GM12878 (cell line): ENCODE measurements at regions not wholly inside any gene's neighbourhood (a gene's known extent, or its start where the extent isn't known, plus 50 kb on each side); places are given as distances from the start of the nearest gene placed in this dataset.

Source experiments
- ATF3 ChIP-seq: IDR thresholded peaks from 2 replicates; pipeline ENCODE4 v1.6.1; 2011; ENCODE audit warnings: low read depth, mild to moderate bottlenecking, low read length, moderate library complexity, borderline replicate concordance; ENCODE audit errors: extremely low read depth
- CREB1 ChIP-seq: IDR thresholded peaks from 2 replicates; pipeline ENCODE4 v1.6.1; 2012; ENCODE audit warnings: low read depth, mild to moderate bottlenecking, inconsistent platforms
- CTCF ChIP-seq, 3 experiments: IDR thresholded peaks in 2 of 3; conservative IDR thresholded peaks in 1 of 3; 2 replicates each; pipeline ENCODE4 v1.5.1; 2011; ENCODE audit warnings: low read depth in 3 of 3, low read length in 3 of 3, mild to moderate bottlenecking in 3 of 3, control low read depth in 2 of 3, moderate library complexity in 2 of 3, inconsistent platforms in 1 of 3, mixed read lengths in 1 of 3; ENCODE audit not compliant: control insufficient read depth in 2 of 3, insufficient read depth in 1 of 3; ENCODE audit errors: extremely low read depth in 1 of 3
- HSF1 ChIP-seq: fragments of 150-350 bp; IDR thresholded peaks from 2 replicates; pipeline ENCODE4 v1.6.1; 2014; ENCODE audit warnings: mild to moderate bottlenecking, low read depth, low read length
- MYC ChIP-seq: IDR thresholded peaks from 2 replicates; pipeline ENCODE4 v1.6.1; 2011; ENCODE audit warnings: mild to moderate bottlenecking, low read length, moderate library complexity, inconsistent platforms; ENCODE audit not compliant: insufficient read depth, insufficient replicate concordance, insufficient read length, severe bottlenecking
- NFYB ChIP-seq: IDR thresholded peaks from 2 replicates; pipeline ENCODE4 v1.6.1; 2011; ENCODE audit warnings: low read depth, mild to moderate bottlenecking, low read length, improper control_type of control experiment, moderate library complexity; ENCODE audit not compliant: insufficient read depth
- NKRF ChIP-seq: fragments of 450-650 bp; conservative IDR thresholded peaks from 2 replicates; pipeline ENCODE4 v1.6.1; 2017; ENCODE audit warnings: mild to moderate bottlenecking, moderate library complexity
- NR2C2 ChIP-seq: IDR thresholded peaks from 2 replicates; pipeline ENCODE4 v1.6.1; 2011; ENCODE audit warnings: borderline replicate concordance, low read depth; ENCODE audit not compliant: control insufficient read depth, insufficient read length
- PBX3 ChIP-seq: IDR thresholded peaks from 2 replicates; pipeline ENCODE4 v1.6.1; 2011; ENCODE audit warnings: mild to moderate bottlenecking, low read depth, low read length, moderate library complexity; ENCODE audit not compliant: insufficient replicate concordance
- POLR2AphosphoS2 ChIP-seq: IDR thresholded peaks from 2 replicates; pipeline ENCODE4 v1.6.1; 2011; ENCODE audit warnings: low read depth, mild to moderate bottlenecking, low read length, improper control_type of control experiment, moderate library complexity
- STAT3 ChIP-seq: IDR thresholded peaks from 2 replicates; pipeline ENCODE4 v1.6.1; 2011; ENCODE audit warnings: low read depth, low read length, improper control_type of control experiment

- TF ChIP-seq PBX3 (no peak), CTCF (IDR thresholded peaks at IDR 0.05 in 2 of 3, conservative IDR thresholded peaks at IDR 0.05 in 1 of 3; ENCODE audit: control insufficient read depth in 2 of 3, extremely low read depth in 1 of 3, insufficient read depth in 1 of 3, low read depth in 3 of 3, low read length in 3 of 3) (no peak), NKRF (no peak), MYC (no peak), POLR2AphosphoS2 (no peak), ATF3 (no peak), HSF1 (no peak), CREB1 (no peak), STAT3 (no peak), NFYB (no peak), NR2C2 (no peak)
Measured at GRCh38 chr13:44785401-44785800, 203.9 kb downstream of the NUFIP1 start.
